ENCODE measurements at regions not wholly inside any gene's neighbourhood (a gene's known extent, or its start where the extent isn't known, plus 50 kb on each side); places are given as distances from the start of the nearest gene placed in this dataset.

GRCh38 chr9:13862654-13863053 is 451.3 kb downstream of the NFIB start:
- no peak for DNase-seq (ENCODE audit: low spot score)
- in situ Hi-C loops (cut with HindIII; ENCODE audit: low sequenced_read_pairs), result no loop called here

DNA sequence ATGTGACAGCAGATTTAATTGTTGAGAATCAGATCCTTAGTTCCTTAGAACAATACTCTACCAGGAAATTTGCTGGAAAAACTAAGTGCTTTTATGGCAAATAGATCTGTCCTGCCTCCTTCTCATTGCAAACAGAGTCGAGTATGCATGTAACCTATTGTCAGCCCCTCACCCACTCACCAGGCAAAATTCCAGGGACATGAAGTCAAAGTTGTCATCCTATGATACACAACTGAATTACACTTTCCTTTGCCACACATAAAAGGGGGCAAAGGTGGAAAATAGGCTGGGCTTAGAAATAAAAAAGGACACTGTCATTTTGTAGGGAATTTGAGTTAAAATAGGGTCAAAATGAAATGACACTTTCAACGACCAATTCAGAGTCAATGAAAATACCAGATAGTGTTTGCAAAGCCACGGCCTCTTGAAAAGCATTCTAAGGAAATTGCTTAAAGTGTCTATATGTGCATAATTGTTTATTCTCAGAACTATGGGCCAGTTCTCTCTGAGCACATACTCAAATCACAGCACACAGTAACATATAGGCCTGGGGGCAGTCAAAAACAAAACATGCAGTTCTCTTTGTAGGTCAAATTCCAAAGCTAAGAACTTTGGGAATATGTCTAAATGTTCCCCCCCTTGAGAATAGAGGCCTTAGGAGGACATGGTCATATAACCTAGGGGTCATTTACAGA is 452.8 kb downstream of the NFIB start:
- in situ Hi-C loops (cut with HindIII; ENCODE audit: low sequenced_read_pairs), result no loop called here
- no peak for DNase-seq (ENCODE audit: low spot score)

GRCh38 chr9:13860019-13860418 is 453.9 kb downstream of the NFIB start:
- in situ Hi-C loops (cut with HindIII; ENCODE audit: low sequenced_read_pairs), result no loop called here
- no peak for DNase-seq (ENCODE audit: low spot score)

DNA sequence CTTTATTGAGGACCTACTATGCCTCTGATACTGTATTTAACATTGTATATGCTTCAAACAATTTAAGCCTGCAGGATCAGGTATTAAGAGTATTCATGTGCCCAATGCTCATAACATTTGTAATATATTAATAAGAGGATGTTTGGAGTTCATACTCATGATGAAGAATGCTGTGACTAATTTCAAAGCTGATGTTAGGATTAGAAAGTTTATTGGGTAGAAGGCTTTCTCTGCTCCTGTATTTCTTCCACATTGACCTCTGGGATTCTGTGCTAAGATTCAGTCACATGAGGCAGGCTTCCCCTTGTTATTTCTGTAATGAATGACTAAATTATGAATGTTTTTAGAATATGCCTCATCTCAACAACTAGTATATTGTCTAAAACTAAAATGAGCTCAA is 456.4 kb downstream of the NFIB start:
- in situ Hi-C loops (cut with HindIII; ENCODE audit: low sequenced_read_pairs), result no loop called here
- DNase-seq (ENCODE audit: low spot score), result no peak

DNA sequence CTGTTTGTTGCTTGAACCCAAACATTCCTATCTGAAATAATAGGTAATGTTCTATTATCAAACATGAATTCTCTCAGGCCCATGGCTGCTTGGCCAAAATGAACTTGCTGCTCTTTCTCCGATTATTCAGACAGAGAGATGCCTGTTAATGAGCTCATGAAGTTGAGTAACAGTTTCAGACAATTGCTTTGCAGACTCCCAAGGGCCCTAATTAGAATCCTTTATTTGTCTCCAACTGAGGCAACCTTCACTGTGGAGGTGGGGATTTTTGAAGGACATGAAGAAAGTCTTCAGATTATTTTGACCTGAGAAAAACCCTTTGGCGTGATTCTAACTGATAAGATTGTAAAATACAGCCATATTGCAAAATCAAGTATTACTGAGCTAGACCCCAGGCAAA is 466.7 kb downstream of the NFIB start:
- DNase-seq (ENCODE audit: low spot score), result no peak
- in situ Hi-C loops (cut with HindIII; ENCODE audit: low sequenced_read_pairs), result no loop called here

DNA sequence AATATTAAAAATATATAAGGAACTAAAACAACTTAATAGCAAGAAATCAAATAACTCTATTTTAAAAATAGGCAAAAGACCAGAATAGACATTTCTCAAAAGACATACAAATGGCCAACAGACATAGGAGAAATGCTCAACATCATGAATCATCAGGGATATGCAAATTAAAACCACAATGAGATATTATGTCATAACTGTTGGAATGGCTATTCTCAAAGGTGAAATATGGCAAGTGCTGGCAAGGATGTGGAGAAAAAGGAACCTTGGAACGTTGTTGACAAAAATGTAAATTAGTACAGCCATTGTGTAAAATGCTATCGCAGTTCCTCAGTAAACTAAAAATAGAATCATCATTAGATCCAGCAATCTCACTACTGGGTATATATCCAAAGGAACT is 468.5 kb downstream of the NFIB start:
- no peak for DNase-seq (ENCODE audit: low spot score)

DNA sequence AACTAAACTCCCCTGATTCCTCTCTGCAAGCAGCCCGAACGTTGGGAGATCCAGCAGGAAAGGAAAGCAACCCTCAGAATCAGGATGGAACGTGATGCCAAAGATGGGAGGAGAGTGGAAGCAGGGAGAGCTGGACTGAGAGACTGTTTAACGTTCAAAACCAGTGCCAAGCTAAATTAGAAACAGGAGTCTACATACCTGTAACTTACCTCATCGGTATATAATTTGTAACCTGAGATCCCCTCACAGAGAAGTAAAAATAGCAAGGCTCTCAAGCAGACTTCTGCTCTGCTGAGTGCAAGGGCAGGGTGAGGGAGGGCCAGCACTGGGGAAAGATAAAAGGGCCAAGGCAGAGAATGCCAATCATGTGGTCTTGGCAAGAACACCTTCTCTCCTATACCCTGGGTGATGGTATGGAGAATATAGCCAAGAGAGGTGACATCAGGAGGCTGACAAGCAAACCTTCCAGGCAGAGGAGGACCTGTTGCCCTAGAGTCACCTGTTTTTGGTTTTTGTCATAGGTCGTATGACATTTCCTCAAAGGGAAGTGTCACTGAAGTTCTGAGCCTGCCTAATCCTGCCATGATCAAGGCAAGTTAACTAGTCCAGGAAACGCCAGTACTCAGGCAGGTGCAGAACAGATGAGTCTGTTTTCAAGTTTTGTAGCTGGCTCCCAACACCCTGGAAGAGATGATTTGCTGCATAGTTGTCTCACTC is 472.0 kb downstream of the NFIB start:
- in situ Hi-C loops (cut with HindIII; ENCODE audit: low sequenced_read_pairs), result no loop called here

More for the DNA sequence above, 468.5 kb downstream of the NFIB start:
- in situ Hi-C loops (cut with HindIII; ENCODE audit: low sequenced_read_pairs), result no loop called here

DNA sequence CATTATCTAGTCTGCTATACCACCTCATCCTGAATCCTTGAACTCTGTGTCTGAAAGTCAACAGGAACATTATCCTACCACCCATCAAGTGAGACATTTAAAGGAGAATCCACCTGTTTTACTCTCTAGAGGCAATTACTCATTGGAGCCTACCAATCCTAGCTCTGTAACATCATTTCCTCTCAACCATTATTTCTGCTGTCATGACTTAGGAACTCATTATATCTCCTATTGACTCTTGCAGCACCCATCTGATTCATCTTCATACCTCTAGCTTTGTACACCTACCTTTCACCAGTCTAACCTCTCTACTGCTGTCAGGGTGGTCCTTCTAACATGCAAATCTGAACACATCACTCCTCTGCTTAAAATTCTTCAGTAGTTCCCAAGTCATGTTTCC is 481.5 kb downstream of the NFIB start:
- in situ Hi-C loops (cut with HindIII; ENCODE audit: low sequenced_read_pairs), result no loop called here
- no peak for DNase-seq (ENCODE audit: low spot score)

More for the DNA sequence above, 472.0 kb downstream of the NFIB start:
- no peak for DNase-seq (ENCODE audit: low spot score)

DNA sequence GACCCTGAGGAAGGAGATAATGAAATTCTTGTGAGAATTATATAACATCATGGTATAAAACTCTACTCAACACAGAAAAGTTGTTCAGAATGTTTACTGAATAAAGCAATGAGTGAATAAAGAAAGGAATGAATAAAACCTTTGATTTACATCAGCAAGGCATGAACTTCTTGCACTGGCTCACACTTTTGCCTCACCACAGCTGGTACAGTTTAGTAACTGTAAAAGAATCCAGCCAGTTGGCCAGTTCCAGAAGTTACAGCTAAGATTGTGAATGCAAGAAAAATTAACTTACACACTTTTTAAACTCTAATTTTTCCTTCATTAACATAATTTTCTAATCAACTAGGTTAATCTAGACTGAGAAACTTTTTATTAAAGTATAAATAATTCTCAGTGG is 490.9 kb downstream of the NFIB start:
- in situ Hi-C loops (cut with HindIII; ENCODE audit: low sequenced_read_pairs), result no loop called here
- no peak for DNase-seq (ENCODE audit: low spot score)

DNA sequence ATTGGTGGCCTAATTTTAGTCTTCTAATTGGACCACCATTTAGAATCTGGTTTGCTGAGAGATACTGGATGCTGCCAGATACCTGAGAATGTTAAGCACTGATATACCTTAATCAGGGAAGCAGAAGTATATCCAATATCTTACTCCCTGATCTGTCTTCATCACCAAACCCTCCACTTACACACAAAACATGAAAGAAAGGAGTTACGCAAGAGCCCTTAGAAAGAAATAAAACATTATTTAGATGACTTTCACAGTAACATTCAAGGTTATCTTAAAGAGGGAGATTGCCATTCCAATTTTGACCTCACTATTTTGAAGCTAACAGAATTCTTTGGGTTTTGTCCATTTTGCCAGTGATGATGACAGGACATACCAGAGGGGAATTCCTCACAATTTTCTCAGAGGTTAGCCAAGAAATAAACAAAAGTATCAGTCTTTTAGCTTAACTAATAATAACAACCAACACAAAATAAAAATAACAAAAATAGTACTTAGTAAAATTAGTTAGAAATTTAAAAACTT is 496.1 kb downstream of the NFIB start:
- in situ Hi-C loops (cut with HindIII; ENCODE audit: low sequenced_read_pairs), result no loop called here
- no peak for DNase-seq (ENCODE audit: low spot score)

- in situ Hi-C loops (cut with HindIII; ENCODE audit: low sequenced_read_pairs), result no loop called here
- DNase-seq (ENCODE audit: low spot score), result no peak
Measured at GRCh38 chr9:13816837-13817236, 497.1 kb downstream of the NFIB start.

GRCh38 chr9:13814647-13815400 is 499.1 kb downstream of the NFIB start:
- no peak for DNase-seq (ENCODE audit: low spot score)
- in situ Hi-C loops (cut with HindIII; ENCODE audit: low sequenced_read_pairs), result no loop called here

- in situ Hi-C loops (cut with HindIII; ENCODE audit: low sequenced_read_pairs), result no loop called here
- no peak for DNase-seq (ENCODE audit: low spot score)
Measured at GRCh38 chr9:13811876-13812275, 502.1 kb downstream of the NFIB start.

DNA sequence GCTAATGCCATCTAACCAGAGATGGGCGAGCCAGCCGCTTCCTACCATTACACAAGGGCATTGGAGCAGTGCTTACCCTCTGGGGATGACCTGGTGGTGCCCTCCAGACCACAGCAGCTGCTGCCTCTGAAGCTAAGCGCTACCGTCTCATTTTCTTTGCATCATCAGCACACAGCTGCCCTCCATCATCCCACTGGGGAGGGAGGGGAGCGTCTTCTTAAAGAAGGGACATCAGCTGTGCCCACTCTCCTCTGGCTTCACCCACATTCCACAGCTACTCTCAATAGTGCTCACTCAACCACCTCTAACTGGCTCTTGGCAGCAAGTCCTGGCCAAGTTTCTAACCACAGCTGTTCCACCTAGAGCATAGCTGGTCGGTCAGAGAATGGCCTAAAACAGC is 503.4 kb downstream of the NFIB start:
- DNase-seq (ENCODE audit: low spot score), result no peak
- in situ Hi-C loops (cut with HindIII; ENCODE audit: low sequenced_read_pairs), result no loop called here

DNA sequence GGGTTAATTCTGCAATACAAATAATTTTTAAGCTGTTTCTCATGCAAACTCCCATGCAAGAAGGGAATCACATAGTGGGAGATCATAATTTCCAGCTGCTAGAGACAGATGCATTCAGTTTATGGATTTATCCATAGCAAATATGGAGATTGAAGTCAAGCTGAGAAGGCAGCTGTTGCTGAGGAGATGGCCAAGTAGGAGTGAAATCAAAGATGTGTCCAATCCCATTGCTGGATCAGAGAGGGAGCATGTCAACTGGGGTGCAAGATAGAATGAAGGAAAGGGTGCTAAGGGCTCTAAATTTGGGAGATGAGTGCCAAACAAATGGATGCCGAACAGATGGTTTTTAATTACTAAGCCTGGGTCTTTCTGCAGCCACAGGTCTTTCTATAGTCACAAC is 504.5 kb downstream of the NFIB start:
- in situ Hi-C loops (cut with HindIII; ENCODE audit: low sequenced_read_pairs), result no loop called here
- DNase-seq (ENCODE audit: low spot score), result no peak

DNA sequence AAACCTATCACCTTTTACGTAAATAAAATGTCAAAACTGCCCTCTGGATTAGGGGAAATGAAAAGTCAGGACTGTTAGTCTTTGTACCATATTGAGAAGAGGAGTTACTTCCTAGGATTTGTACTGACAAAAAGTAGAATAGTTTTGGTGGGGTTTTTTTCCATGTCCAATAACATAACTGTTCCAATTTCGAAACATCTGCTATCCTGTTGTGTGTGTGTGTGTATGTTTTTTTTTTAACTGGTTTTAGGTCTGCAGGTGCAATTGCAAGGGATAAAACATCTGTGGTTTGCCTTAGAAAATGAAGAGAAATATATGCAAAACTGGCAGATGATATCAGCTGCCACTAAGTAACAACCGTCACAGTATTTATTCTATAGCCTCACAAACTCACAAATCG is 506.8 kb downstream of the NFIB start:
- no peak for DNase-seq (ENCODE audit: low spot score)
- in situ Hi-C loops (cut with HindIII; ENCODE audit: low sequenced_read_pairs), result no loop called here

DNA sequence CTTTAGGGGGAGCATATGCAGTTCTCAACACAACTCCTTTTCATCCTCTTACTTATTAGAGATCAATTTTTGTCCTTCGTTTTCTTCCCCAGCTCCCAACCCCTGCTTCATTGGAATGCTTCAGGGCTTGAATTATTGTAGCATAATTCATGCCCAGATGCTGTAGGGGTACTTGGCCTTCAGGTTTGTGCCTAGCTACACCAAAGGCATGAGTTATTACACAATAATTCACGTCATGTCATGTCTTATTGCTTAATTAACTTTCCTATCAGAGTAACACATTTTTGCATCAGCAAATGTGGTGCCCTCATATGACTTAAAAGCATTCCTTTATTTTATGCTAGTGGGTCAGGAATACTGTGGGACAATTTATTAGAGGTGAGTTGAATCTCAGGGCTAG is 507.2 kb downstream of the NFIB start:
- DNase-seq (ENCODE audit: low spot score), result no peak
- in situ Hi-C loops (cut with HindIII; ENCODE audit: low sequenced_read_pairs), result no loop called here

- in situ Hi-C loops (cut with HindIII; ENCODE audit: low sequenced_read_pairs), result no loop called here
- no peak for DNase-seq (ENCODE audit: low spot score)
Measured at GRCh38 chr9:13805546-13805945, 508.4 kb downstream of the NFIB start.

GRCh38 chr9:13804532-13804931 is 509.4 kb downstream of the NFIB start:
- in situ Hi-C loops (cut with HindIII; ENCODE audit: low sequenced_read_pairs), result no loop called here

DNA sequence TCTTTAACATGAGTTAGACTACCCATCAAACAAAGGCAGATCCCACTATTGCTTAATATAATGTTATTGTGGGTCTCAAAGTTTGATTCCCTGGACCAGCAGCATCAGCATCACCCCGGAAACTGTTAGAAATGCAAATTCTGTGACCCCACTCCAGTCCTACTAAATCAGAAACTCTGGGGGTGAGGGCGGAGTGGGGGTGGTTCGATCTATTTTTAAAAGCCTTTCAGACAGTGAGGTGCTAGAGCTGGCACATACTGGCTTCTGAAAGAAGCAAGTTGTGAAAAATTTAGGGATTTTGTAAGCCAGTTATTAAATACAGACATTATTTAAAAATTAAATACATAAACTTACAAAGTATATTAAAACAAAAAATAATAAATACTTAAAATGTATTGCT is 513.2 kb downstream of the NFIB start:
- DNase-seq (ENCODE audit: low spot score), result no peak
- in situ Hi-C loops (cut with HindIII; ENCODE audit: low sequenced_read_pairs), result no loop called here

More at GRCh38 chr9:13804532-13804931, 509.4 kb downstream of the NFIB start:
- DNase-seq (ENCODE audit: low spot score), result no peak

All from G401 (cell line).